Uterus (tissue), 2 donors: ENCODE measurements at regions not wholly inside any gene's neighbourhood (a gene's known extent, or its start where the extent isn't known, plus 50 kb on each side); places are given as distances from the start of the nearest gene placed in this dataset.

Source experiments
- CTCF ChIP-seq, 4 experiments: fragments of 200-600 bp in 2 of 4; fragments of 450-650 bp in 2 of 4; sonication (generic) in 2 of 4; IDR thresholded peaks; one replicate each; pipeline ENCODE4 v1.5.1; 2016 to 2019; ENCODE audit warnings: antibody characterized with exemption in 4 of 4, mild to moderate bottlenecking in 2 of 4, moderate library complexity in 1 of 4
- POLR2A ChIP-seq, 2 donors: fragments of 450-650 bp; IDR thresholded peaks; one replicate each; pipeline ENCODE4 v1.6.1; 2016; ENCODE audit warnings: antibody characterized with exemption in 2 of 2, mild to moderate bottlenecking in 1 of 2, moderate library complexity in 1 of 2

DNA sequence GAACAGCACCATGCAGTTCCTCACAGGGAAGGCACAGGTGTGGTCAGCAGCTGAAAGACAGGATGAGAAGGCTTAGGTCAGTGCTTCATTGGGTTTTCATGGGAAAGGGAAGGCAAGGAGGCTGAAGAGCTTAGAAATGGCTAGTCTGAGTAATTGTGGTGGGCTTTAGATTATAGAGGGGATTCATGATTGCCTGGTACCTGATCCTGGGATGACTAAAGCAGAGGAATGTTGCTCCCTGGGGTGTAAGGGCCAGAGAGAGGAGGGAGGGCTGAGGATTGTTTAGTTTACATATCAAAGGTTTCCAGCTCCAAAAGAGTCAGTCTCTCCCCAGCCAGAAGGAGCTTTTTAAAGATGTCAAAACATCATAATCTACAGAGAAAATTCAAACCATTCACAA is 396.3 kb upstream of the POM121L12 start:
- TF ChIP-seq CTCF (IDR thresholded peaks at IDR 0.05): no peak
- TF ChIP-seq POLR2A (IDR thresholded peaks at IDR 0.05): no peak
